HepG2 (cell line): ENCODE measurements at regions not wholly inside any gene's neighbourhood (a gene's known extent, or its start where the extent isn't known, plus 50 kb on each side); places are given as distances from the start of the nearest gene placed in this dataset.

Experiments
- CC2D1A ChIP-seq: sonication (generic); formaldehyde crosslinking; IDR thresholded peaks from 2 replicates; pipeline ENCODE4 v1.8.1; 2023; ENCODE audit warnings: mild to moderate bottlenecking, missing genetic modification reagents
- EHMT2 ChIP-seq: fragments of 200-600 bp; sonication (generic); IDR thresholded peaks from 2 replicates; pipeline ENCODE4 v1.7.0; 2017; ENCODE audit warnings: antibody characterized with exemption, low read depth, low read length, borderline replicate concordance
- KMT2A ChIP-seq: sonication (generic); formaldehyde crosslinking; IDR thresholded peaks from 2 replicates; pipeline ENCODE4 v1.4.0; 2020; ENCODE audit warnings: missing genetic modification reagents
- POLR2A ChIP-seq, 2 experiments: IDR thresholded peaks; 2 replicates each; pipeline ENCODE4 v1.6.1; 2011; ENCODE audit warnings: low read depth in 2 of 2, low read length in 2 of 2, mild to moderate bottlenecking in 1 of 2, moderate library complexity in 1 of 2; ENCODE audit not compliant: insufficient read depth in 1 of 2
- RFX5 ChIP-seq: IDR thresholded peaks from 2 replicates; pipeline ENCODE4 v1.6.1; 2011; ENCODE audit warnings: low read depth, low read length, improper control_type of control experiment
- SMYD3 ChIP-seq: sonication (generic); formaldehyde crosslinking; IDR thresholded peaks from 2 replicates; pipeline ENCODE4 v1.8.1; 2023; ENCODE audit warnings: mild to moderate bottlenecking, missing genetic modification reagents
- TGIF2 ChIP-seq: IDR thresholded peaks from 2 replicates; pipeline ENCODE4 v1.6.1; 2016; ENCODE audit warnings: control low read depth, missing compliant biosample characterization
- ZNF12 ChIP-seq: sonication (generic); formaldehyde crosslinking; IDR thresholded peaks from 2 replicates; pipeline ENCODE4 v1.5.0; 2020; ENCODE audit warnings: missing genetic modification reagents
- ZNF614 ChIP-seq: IDR thresholded peaks from 2 replicates; pipeline ENCODE4 v1.6.1; 2018; ENCODE audit warnings: missing biosample characterization, missing genetic modification reagents, inconsistent platforms, borderline replicate concordance
- TF ChIP-seq, protein P1 (sequence below): fragments of 450-650 bp; IDR thresholded peaks from 2 replicates; pipeline ENCODE4 v1.6.1; 2016
- TF ChIP-seq, protein P2 (sequence below): sonication (generic); formaldehyde crosslinking; IDR thresholded peaks from 2 replicates; pipeline ENCODE4 v1.5.0; 2020; ENCODE audit warnings: missing genetic modification reagents
- TF ChIP-seq, protein P3 (sequence below): IDR thresholded peaks from 2 replicates; pipeline ENCODE4 v1.6.1; 2012; ENCODE audit warnings: inconsistent platforms
- TF ChIP-seq, protein P4 (sequence below): sonication (generic); formaldehyde crosslinking; IDR thresholded peaks from 2 replicates; pipeline ENCODE4 v1.5.0; 2020; ENCODE audit warnings: missing genetic modification reagents
- TF ChIP-seq, protein P5 (sequence below): IDR thresholded peaks from 2 replicates; pipeline ENCODE4 v1.6.1; 2016
- TF ChIP-seq, protein P6 (sequence below): sonication (generic); formaldehyde crosslinking; IDR thresholded peaks from 2 replicates; pipeline ENCODE4 v1.8.1; 2023; ENCODE audit warnings: mild to moderate bottlenecking, missing genetic modification reagents

DNA sequence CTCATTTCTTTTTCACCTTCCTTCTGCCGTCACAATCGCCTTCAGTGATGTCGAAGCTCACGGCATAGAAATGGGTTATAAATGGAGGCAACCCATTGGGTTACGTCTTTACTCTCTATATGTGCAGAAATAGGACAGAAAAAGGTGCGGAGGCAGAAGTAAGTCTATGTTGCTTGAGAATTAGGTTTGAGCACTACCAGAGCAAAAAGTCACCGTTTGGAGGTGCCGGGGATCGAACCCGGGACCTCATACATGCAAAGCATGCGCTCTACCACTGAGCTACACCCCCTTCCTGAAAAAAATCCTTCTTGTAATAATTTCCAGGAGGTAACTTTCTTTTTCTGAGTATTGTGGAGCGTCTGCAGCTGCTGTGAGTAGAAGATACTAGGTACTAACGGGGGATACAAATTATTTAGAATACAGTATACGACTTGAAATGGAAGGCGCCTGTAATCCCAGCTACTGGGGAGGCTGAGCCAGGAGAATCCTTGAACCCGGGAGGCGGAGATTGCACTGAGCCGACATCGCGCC is 134.2 kb downstream of the TRIM27 start (continued):
- TF ChIP-seq SMYD3 (0 out of 2 replicates have a peak, but pooled peaks have one; percentile 75), RFX5 (no peak), EHMT2 (peak; percentile 23; the same call in 1 of the 2 replicates), ZNF12 (CRISPR knock-in tag) (0 out of 2 replicates have a peak, but pooled peaks have one; percentile 15), KMT2A (CRISPR knock-in tag) (no peak), CC2D1A (no peak), POLR2A (IDR thresholded peaks at IDR 0.05; ENCODE audit: insufficient read depth in 1 of 2, low read depth in 2 of 2, low read length in 2 of 2) (no peak), TGIF2 (CRISPR knock-in tag) (0 out of 2 replicates have a peak, but pooled peaks have one; percentile 41), ZNF614 (CRISPR knock-in tag) (no peak)
- TF ChIP-seq, protein P1, sequence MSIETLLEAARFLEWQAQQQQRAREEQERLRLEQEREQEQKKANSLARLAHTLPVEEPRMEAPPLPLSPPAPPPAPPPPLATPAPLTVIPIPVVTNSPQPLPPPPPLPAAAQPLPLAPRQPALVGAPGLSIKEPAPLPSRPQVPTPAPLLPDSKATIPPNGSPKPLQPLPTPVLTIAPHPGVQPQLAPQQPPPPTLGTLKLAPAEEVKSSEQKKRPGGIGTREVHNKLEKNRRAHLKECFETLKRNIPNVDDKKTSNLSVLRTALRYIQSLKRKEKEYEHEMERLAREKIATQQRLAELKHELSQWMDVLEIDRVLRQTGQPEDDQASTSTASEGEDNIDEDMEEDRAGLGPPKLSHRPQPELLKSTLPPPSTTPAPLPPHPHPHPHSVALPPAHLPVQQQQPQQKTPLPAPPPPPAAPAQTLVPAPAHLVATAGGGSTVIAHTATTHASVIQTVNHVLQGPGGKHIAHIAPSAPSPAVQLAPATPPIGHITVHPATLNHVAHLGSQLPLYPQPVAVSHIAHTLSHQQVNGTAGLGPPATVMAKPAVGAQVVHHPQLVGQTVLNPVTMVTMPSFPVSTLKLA, result no peak
- TF ChIP-seq, protein P2, sequence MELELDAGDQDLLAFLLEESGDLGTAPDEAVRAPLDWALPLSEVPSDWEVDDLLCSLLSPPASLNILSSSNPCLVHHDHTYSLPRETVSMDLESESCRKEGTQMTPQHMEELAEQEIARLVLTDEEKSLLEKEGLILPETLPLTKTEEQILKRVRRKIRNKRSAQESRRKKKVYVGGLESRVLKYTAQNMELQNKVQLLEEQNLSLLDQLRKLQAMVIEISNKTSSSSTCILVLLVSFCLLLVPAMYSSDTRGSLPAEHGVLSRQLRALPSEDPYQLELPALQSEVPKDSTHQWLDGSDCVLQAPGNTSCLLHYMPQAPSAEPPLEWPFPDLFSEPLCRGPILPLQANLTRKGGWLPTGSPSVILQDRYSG (CRISPR knock-in tag), result no peak
- TF ChIP-seq, protein P3, sequence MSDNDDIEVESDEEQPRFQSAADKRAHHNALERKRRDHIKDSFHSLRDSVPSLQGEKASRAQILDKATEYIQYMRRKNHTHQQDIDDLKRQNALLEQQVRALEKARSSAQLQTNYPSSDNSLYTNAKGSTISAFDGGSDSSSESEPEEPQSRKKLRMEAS, result peak; percentile 48
- TF ChIP-seq, protein P4, sequence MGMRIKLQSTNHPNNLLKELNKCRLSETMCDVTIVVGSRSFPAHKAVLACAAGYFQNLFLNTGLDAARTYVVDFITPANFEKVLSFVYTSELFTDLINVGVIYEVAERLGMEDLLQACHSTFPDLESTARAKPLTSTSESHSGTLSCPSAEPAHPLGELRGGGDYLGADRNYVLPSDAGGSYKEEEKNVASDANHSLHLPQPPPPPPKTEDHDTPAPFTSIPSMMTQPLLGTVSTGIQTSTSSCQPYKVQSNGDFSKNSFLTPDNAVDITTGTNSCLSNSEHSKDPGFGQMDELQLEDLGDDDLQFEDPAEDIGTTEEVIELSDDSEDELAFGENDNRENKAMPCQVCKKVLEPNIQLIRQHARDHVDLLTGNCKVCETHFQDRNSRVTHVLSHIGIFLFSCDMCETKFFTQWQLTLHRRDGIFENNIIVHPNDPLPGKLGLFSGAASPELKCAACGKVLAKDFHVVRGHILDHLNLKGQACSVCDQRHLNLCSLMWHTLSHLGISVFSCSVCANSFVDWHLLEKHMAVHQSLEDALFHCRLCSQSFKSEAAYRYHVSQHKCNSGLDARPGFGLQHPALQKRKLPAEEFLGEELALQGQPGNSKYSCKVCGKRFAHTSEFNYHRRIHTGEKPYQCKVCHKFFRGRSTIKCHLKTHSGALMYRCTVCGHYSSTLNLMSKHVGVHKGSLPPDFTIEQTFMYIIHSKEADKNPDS (CRISPR knock-in tag), result peak; percentile 67; the same call in 1 of the 2 replicates
- TF ChIP-seq, protein P5, sequence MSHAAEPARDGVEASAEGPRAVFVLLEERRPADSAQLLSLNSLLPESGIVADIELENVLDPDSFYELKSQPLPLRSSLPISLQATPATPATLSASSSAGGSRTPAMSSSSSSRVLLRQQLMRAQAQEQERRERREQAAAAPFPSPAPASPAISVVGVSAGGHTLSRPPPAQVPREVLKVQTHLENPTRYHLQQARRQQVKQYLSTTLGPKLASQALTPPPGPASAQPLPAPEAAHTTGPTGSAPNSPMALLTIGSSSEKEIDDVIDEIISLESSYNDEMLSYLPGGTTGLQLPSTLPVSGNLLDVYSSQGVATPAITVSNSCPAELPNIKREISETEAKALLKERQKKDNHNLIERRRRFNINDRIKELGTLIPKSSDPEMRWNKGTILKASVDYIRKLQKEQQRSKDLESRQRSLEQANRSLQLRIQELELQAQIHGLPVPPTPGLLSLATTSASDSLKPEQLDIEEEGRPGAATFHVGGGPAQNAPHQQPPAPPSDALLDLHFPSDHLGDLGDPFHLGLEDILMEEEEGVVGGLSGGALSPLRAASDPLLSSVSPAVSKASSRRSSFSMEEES, result peak; percentile 29; the same call in 1 of the 2 replicates
- TF ChIP-seq, protein P6, sequence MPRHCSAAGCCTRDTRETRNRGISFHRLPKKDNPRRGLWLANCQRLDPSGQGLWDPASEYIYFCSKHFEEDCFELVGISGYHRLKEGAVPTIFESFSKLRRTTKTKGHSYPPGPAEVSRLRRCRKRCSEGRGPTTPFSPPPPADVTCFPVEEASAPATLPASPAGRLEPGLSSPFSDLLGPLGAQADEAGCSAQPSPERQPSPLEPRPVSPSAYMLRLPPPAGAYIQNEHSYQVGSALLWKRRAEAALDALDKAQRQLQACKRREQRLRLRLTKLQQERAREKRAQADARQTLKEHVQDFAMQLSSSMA (CRISPR knock-in tag), result 0 out of 2 replicates have a peak, but pooled peaks have one; percentile 54
